Esophagus muscularis mucosa (tissue), 3 donors: ENCODE measurements at regions not wholly inside any gene's neighbourhood (a gene's known extent, or its start where the extent isn't known, plus 50 kb on each side); places are given as distances from the start of the nearest gene placed in this dataset.

Experiments used
- POLR2A ChIP-seq: fragments of 450-650 bp; IDR thresholded peaks from one replicate; pipeline ENCODE4 v1.6.1; 2017; ENCODE audit warnings: antibody characterized with exemption, moderate library complexity, mild to moderate bottlenecking, low read depth
- POLR2AphosphoS5 ChIP-seq, 2 donors: sonication (generic); formaldehyde crosslinking; IDR thresholded peaks; one replicate each; pipeline ENCODE4 v1.6.1; 2017; ENCODE audit warnings: antibody characterized with exemption in 2 of 2
- TF ChIP-seq, protein P1 (sequence below), 3 experiments: fragments of 200-600 bp in 2 of 3; fragments of 450-650 bp in 1 of 3; sonication (generic) in 2 of 3; IDR thresholded peaks; one replicate each; pipeline ENCODE4 v1.5.1; 2017 to 2019; ENCODE audit warnings: antibody characterized with exemption in 3 of 3, mild to moderate bottlenecking in 2 of 3, moderate library complexity in 1 of 3

DNA sequence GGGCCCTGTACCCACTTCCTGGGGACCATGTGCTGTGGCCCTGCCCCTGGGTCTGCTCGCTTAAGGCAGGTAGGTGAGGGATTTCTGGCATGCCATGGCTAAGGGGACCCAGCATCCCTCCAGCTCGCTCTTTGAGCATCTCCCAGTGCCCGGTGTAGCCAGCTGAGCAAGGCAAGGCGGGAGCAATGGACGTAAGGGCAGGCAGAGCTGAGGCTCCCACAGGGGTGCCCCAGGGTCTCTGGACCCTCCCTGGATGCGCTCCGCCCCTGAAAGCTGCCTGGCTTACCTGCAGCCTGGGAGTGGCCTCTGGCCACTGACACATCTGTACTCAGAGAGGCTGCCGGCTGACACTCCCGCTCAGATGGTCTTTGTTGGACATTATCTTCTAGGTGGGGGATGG is 189.9 kb downstream of the IRF8 start:
- TF ChIP-seq, protein P1, sequence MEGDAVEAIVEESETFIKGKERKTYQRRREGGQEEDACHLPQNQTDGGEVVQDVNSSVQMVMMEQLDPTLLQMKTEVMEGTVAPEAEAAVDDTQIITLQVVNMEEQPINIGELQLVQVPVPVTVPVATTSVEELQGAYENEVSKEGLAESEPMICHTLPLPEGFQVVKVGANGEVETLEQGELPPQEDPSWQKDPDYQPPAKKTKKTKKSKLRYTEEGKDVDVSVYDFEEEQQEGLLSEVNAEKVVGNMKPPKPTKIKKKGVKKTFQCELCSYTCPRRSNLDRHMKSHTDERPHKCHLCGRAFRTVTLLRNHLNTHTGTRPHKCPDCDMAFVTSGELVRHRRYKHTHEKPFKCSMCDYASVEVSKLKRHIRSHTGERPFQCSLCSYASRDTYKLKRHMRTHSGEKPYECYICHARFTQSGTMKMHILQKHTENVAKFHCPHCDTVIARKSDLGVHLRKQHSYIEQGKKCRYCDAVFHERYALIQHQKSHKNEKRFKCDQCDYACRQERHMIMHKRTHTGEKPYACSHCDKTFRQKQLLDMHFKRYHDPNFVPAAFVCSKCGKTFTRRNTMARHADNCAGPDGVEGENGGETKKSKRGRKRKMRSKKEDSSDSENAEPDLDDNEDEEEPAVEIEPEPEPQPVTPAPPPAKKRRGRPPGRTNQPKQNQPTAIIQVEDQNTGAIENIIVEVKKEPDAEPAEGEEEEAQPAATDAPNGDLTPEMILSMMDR (IDR thresholded peaks at IDR 0.05), result no peak
- TF ChIP-seq POLR2AphosphoS5 (IDR thresholded peaks at IDR 0.05), result no peak
- TF ChIP-seq POLR2A, result no peak
